ENCODE measurements at regions not wholly inside any gene's neighbourhood (a gene's known extent, or its start where the extent isn't known, plus 50 kb on each side); places are given as distances from the start of the nearest gene placed in this dataset.

- Histone ChIP-seq H3K27me3 (ENCODE audit: control insufficient read depth, insufficient read depth, low read length) (peaks cover 14% of the 10 kb centered on the region), H3K4me3 (ENCODE audit: low read depth, low read length) (peak overlapping the region; percentile 52), H3K36me3 (ENCODE audit: control insufficient read depth, insufficient read depth, low read length) (no peaks in the 10 kb centered on the region)
- no peak for DNase-seq (ENCODE audit: low read depth)
- CTCF ChIA-PET: interaction anchor here (0.7 kb wide), 1 partner anchor 48 kb away, joined by 3 read pairs; no protein-coding TSS in a partner anchor
- no peak for TF ChIP-seq CTCF (IDR thresholded peaks at IDR 0.05; ENCODE audit: insufficient read depth, low read depth, low read length)
- POLR2A ChIA-PET: no interaction called here
Observed at GRCh38 chr12:24562771-24563431, 386.0 kb downstream of the BCAT1 start.

GRCh38 chr12:24561882-24562770, 386.8 kb downstream of the BCAT1 start:
- no peaks in the 10 kb centered on the region for H3K36me3 ChIP-seq (ENCODE audit: control insufficient read depth, insufficient read depth, low read length)
- peaks cover 14% of the 10 kb centered on the region for H3K27me3 ChIP-seq (ENCODE audit: control insufficient read depth, insufficient read depth, low read length)
- H3K4me3 ChIP-seq (ENCODE audit: low read depth, low read length): peak overlapping the region; percentile 52
- DNase-seq (ENCODE audit: low read depth): no peak
- no peak for TF ChIP-seq CTCF (IDR thresholded peaks at IDR 0.05; ENCODE audit: insufficient read depth, low read depth, low read length)
- POLR2A ChIA-PET: no interaction called here
- CTCF ChIA-PET: interaction anchor here (0.7 kb wide), 1 partner anchor 47 kb away, joined by 3 read pairs; no protein-coding TSS in a partner anchor

GRCh38 chr12:24561411-24561871, 387.5 kb downstream of the BCAT1 start:
- CTCF ChIA-PET: no interaction called here
- TF ChIP-seq CTCF (IDR thresholded peaks at IDR 0.05; ENCODE audit: insufficient read depth, low read depth, low read length): no peak
- no peak for DNase-seq (ENCODE audit: low read depth)
- POLR2A ChIA-PET: no interaction called here
- peaks cover 14% of the 10 kb centered on the region for H3K27me3 ChIP-seq (ENCODE audit: control insufficient read depth, insufficient read depth, low read length)
- peak overlapping the region; percentile 52 for H3K4me3 ChIP-seq (ENCODE audit: low read depth, low read length)
- no peaks in the 10 kb centered on the region for H3K36me3 ChIP-seq (ENCODE audit: control insufficient read depth, insufficient read depth, low read length)

DNA sequence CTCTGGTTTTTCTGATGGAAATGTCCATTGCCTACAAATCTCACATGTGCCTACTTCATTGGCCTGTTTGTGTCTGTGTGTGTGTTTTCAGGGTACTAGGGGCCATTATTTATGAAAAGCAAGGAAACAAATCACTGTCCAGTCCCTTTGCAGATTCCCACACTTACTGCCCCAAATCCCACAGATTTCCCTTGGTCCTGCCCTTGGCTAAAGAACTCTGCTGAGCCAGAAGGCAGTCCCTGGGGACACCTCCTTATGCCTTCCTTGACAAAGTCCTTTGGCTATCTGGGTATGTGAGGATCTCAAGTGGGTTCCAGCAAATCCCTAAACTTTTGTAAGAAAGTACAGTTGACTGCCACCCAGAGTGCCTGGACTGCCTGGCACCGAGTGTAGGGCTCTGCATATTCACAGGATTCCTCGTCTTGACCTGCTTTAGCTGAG, 388.1 kb downstream of the BCAT1 start:
- H3K4me3 ChIP-seq (ENCODE audit: low read depth, low read length): no peak overlapping the region; the same call in 1 of the 2 replicates
- ChIA-PET CTCF (no interaction called here), POLR2A (no interaction called here)
- no peaks in the 10 kb centered on the region for H3K36me3 ChIP-seq (ENCODE audit: control insufficient read depth, insufficient read depth, low read length)
- no peak for TF ChIP-seq CTCF (IDR thresholded peaks at IDR 0.05; ENCODE audit: insufficient read depth, low read depth, low read length)
- no peak for DNase-seq (ENCODE audit: low read depth)
- peaks cover 14% of the 10 kb centered on the region for H3K27me3 ChIP-seq (ENCODE audit: control insufficient read depth, insufficient read depth, low read length)

GRCh38 chr12:24560192-24560775, 388.6 kb downstream of the BCAT1 start:
- Histone ChIP-seq H3K4me3 (ENCODE audit: low read depth, low read length) (no peak overlapping the region), H3K36me3 (ENCODE audit: control insufficient read depth, insufficient read depth, low read length) (no peaks in the 10 kb centered on the region), H3K27me3 (ENCODE audit: control insufficient read depth, insufficient read depth, low read length) (peaks cover 12% of the 10 kb centered on the region)
- TF ChIP-seq CTCF (IDR thresholded peaks at IDR 0.05; ENCODE audit: insufficient read depth, low read depth, low read length): no peak
- DNase-seq (ENCODE audit: low read depth): no peak
- ChIA-PET CTCF (no interaction called here), POLR2A (no interaction called here)
